IMR-90 (cell line): ENCODE measurements at regions not wholly inside any gene's neighbourhood (a gene's known extent, or its start where the extent isn't known, plus 50 kb on each side); places are given as distances from the start of the nearest gene placed in this dataset.

Experiments used
- CEBPB ChIP-seq: IDR thresholded peaks from 2 replicates; pipeline ENCODE4 v1.6.1; 2012; ENCODE audit warnings: low read depth, low read length, improper control_type of control experiment
- MAFK ChIP-seq: IDR thresholded peaks from 2 replicates; pipeline ENCODE4 v1.6.1; 2012; ENCODE audit warnings: low read depth, low read length, improper control_type of control experiment
- MXI1 ChIP-seq: IDR thresholded peaks from 2 replicates; pipeline ENCODE4 v1.6.1; 2012; ENCODE audit warnings: low read depth, mild to moderate bottlenecking, low read length, moderate library complexity, borderline replicate concordance
- POLR2A ChIP-seq: IDR thresholded peaks from 2 replicates; pipeline ENCODE4 v1.6.1; 2012; ENCODE audit warnings: mild to moderate bottlenecking, low read depth, low read length
- RAD21 ChIP-seq: IDR thresholded peaks from 2 replicates; pipeline ENCODE4 v1.6.1; 2012; ENCODE audit warnings: low read length, improper control_type of control experiment
- RFX5 ChIP-seq: IDR thresholded peaks from 2 replicates; pipeline ENCODE4 v1.8.0; 2012; ENCODE audit warnings: low read depth, mild to moderate bottlenecking, low read length, moderate library complexity
- SMC3 ChIP-seq: fragments of 150-350 bp; IDR thresholded peaks from 2 replicates; pipeline ENCODE4 v1.6.1; 2016; ENCODE audit warnings: low read depth, mild to moderate bottlenecking, antibody characterized with exemption, low read length, moderate library complexity
- TF ChIP-seq, protein P1 (sequence below): conservative IDR thresholded peaks from 2 replicates; pipeline ENCODE4 v1.5.1; 2012; ENCODE audit warnings: mild to moderate bottlenecking, low read depth, low read length, improper control_type of control experiment

DNA sequence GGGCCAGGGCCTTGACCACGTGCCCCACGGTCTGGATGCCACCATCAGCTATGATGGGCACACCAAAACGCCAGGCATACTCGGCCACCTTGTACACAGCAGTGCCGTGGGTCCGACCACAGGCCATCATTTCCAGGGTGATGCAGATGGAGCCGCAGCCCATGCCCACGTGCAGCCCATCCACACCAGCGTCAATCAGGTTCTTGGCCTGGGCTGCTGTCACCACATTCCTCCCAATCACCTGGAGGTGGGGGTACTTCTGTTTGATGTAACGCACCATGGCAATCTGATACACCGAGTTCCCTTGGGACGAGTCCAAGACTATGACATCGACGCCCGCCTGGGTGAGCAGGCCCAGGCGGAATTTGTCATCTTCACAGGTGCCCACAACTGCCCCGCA, 221.2 kb upstream of the ATP6AP2 start:
- TF ChIP-seq POLR2A = no peak
- no peak for TF ChIP-seq MAFK
- TF ChIP-seq, protein P1, sequence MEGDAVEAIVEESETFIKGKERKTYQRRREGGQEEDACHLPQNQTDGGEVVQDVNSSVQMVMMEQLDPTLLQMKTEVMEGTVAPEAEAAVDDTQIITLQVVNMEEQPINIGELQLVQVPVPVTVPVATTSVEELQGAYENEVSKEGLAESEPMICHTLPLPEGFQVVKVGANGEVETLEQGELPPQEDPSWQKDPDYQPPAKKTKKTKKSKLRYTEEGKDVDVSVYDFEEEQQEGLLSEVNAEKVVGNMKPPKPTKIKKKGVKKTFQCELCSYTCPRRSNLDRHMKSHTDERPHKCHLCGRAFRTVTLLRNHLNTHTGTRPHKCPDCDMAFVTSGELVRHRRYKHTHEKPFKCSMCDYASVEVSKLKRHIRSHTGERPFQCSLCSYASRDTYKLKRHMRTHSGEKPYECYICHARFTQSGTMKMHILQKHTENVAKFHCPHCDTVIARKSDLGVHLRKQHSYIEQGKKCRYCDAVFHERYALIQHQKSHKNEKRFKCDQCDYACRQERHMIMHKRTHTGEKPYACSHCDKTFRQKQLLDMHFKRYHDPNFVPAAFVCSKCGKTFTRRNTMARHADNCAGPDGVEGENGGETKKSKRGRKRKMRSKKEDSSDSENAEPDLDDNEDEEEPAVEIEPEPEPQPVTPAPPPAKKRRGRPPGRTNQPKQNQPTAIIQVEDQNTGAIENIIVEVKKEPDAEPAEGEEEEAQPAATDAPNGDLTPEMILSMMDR = no peak
- no peak for TF ChIP-seq RAD21
- no peak for TF ChIP-seq RFX5
- no peak for TF ChIP-seq MXI1
- no peak for TF ChIP-seq CEBPB
- no peak for TF ChIP-seq SMC3
